ENCODE measurements at regions not wholly inside any gene's neighbourhood (a gene's known extent, or its start where the extent isn't known, plus 50 kb on each side); places are given as distances from the start of the nearest gene placed in this dataset.

- DNase-seq (no peak), ATAC-seq (no peak)
- intact Hi-C loops (cut with DNase I; ENCODE audit: low total_unique reads) (no loop called here), in situ Hi-C loops (cut with MboI; ENCODE audit: low sequenced_read_pairs in 4 of 4) (no loop called here)
- Histone ChIP-seq H3K36me3 (no peaks in the 10 kb centered on the region), H3K4me1 (no peaks in the 10 kb centered on the region), H3K27ac (no peak overlapping the region), H3K9me3 (no peaks in the 10 kb centered on the region), H3K4me3 (no peak overlapping the region), H3K27me3 (peaks cover 18 to 37% (median 29%) of the 10 kb centered on the region in 3 donors)
- TF ChIP-seq POLR2A (IDR thresholded peaks at IDR 0.05) = no peak
- no peak for TF ChIP-seq CTCF (IDR thresholded peaks at IDR 0.05 in 4 of 5, conservative IDR thresholded peaks at IDR 0.05 in 1 of 5)
These were observed 131.1 kb downstream of the FOXD1 start for GRCh38 chr5:73317523-73317922.

DNA sequence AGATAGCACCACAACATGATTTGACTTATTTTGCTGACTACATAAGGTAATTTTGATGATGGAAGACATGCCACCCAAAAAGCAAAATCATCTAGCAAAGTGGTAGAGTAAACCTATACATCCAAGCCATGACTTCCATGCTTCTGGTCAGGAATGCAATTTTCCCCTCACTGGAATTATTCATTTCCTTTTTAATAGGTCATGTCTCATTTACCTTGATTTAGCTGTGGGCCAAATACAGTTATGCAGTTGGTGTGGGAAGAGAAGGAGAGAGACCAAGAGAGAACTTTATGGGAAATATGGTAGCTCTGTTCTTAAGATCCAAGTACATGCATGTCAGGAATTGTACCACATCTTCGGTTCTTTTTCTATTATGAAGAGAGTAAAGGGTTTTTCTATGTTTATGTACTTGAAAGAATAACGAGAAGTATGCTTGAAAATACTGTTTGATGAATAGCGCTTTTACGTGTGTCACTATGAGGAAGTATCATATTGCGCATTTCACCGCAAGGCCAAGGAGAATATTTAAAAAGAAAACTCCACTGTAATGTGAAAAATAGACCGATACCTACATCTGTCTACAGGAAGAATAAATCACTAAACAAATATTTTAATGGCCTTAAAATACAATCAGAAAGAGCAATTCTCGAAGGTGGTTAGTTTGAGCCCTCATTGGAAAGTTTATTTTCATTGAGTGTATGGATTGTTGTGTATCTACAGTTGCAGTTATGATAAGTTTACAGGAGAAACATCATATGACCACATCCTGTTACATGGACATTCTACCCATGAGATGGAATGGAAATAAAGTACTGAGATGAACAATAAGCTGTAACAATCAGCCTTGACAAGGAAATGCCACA, 134.0 kb downstream of the FOXD1 start:
- Histone ChIP-seq H3K4me1 (peaks cover 6% of the 10 kb centered on the region in 2 donors), H3K4me3 (no peak overlapping the region), H3K27ac (no peak overlapping the region), H3K36me3 (no peaks in the 10 kb centered on the region), H3K27me3 (peaks cover 47 to 57% (median 50%) of the 10 kb centered on the region in 3 donors), H3K9me3 (no peaks in the 10 kb centered on the region)
- intact Hi-C loops (cut with DNase I; ENCODE audit: low total_unique reads) = no loop called here
- no peak for TF ChIP-seq CTCF (IDR thresholded peaks at IDR 0.05 in 4 of 5, conservative IDR thresholded peaks at IDR 0.05 in 1 of 5)
- no peak for TF ChIP-seq POLR2A (IDR thresholded peaks at IDR 0.05)
- DNase-seq = no peak
- no peak for ATAC-seq
- in situ Hi-C loops (cut with MboI; ENCODE audit: low sequenced_read_pairs in 4 of 4) = no loop called here

GRCh38 chr5:73312872-73313510, 135.6 kb downstream of the FOXD1 start:
- no peak overlapping the region for H3K4me3 ChIP-seq
- DNase-seq = no peak
- H3K27me3 ChIP-seq = peaks cover 51 to 57% (median 54%) of the 10 kb centered on the region in 3 donors
- ATAC-seq = no peak
- H3K4me1 ChIP-seq = peaks cover 6% of the 10 kb centered on the region in 2 donors
- in situ Hi-C loops (cut with MboI; ENCODE audit: low sequenced_read_pairs in 4 of 4) (no loop called here), intact Hi-C loops (cut with DNase I; ENCODE audit: low total_unique reads) (no loop called here)
- H3K27ac ChIP-seq = no peak overlapping the region
- no peak for TF ChIP-seq POLR2A (IDR thresholded peaks at IDR 0.05)
- TF ChIP-seq CTCF (IDR thresholded peaks at IDR 0.05 in 4 of 5, conservative IDR thresholded peaks at IDR 0.05 in 1 of 5) = no peak
- no peaks in the 10 kb centered on the region for H3K36me3 ChIP-seq
- no peaks in the 10 kb centered on the region for H3K9me3 ChIP-seq

- Histone ChIP-seq H3K9me3 (no peaks in the 10 kb centered on the region), H3K4me1 (peaks cover 6% of the 10 kb centered on the region in 2 donors), H3K27ac (no peak overlapping the region), H3K36me3 (no peaks in the 10 kb centered on the region), H3K4me3 (peak overlapping the region in 1 of 4 donors; percentile 42), H3K27me3 (peaks cover 51 to 55% (median 54%) of the 10 kb centered on the region in 3 donors)
- no peak for TF ChIP-seq CTCF (IDR thresholded peaks at IDR 0.05 in 4 of 5, conservative IDR thresholded peaks at IDR 0.05 in 1 of 5)
- no peak for TF ChIP-seq POLR2A (IDR thresholded peaks at IDR 0.05)
- DNase-seq (no peak), ATAC-seq (no peak)
- intact Hi-C loops (cut with DNase I; ENCODE audit: low total_unique reads) = no loop called here
- in situ Hi-C loops (cut with MboI; ENCODE audit: low sequenced_read_pairs in 4 of 4) = no loop called here
These were observed 136.3 kb downstream of the FOXD1 start for GRCh38 chr5:73312146-73312871.

All from gastrocnemius medialis (tissue), 4 donors.